Activated B cell treated with CpG ODN at 0.5 μM for 24 hours (primary cell): ENCODE measurements at regions not wholly inside any gene's neighbourhood (a gene's known extent, or its start where the extent isn't known, plus 50 kb on each side); places are given as distances from the start of the nearest gene placed in this dataset.

ENCODE experiments used
- ATAC-seq: fragments of 200-7000 bp; cut with Tn5 transposase; one replicate; pipeline ENCODE4 v1.10.0; 2021; ENCODE audit warnings: low read depth, mild to moderate bottlenecking, moderate library complexity
- CTCF ChIA-PET: fragments of 350-600 bp; sonication (Branson Sonifier 250); formaldehyde crosslinking; loops from one replicate; lab custom pipeline; 2021; ENCODE audit warnings: antibody characterized with exemption; lab: Charles Lee
- POLR2A ChIA-PET: fragments of 350-600 bp; sonication (Branson Sonifier 250); formaldehyde crosslinking; loops from one replicate; lab custom pipeline; 2021; ENCODE audit warnings: antibody characterized with exemption; lab: Charles Lee
- DNase-seq: peaks from one replicate; pipeline ENCODE4 v3.0.0; 2022
- H3K27ac Mint-ChIP-seq: one replicate; pipeline ENCODE4 v1.8.0; 2020; ENCODE audit warnings: mixed read lengths
- H3K27me3 Mint-ChIP-seq: one replicate; pipeline ENCODE4 v1.8.0; 2021; ENCODE audit warnings: mixed read lengths
- H3K36me3 Mint-ChIP-seq: one replicate; pipeline ENCODE4 v1.8.0; 2021; ENCODE audit warnings: low read depth, mixed read lengths
- H3K4me1 Mint-ChIP-seq: one replicate; pipeline ENCODE4 v1.8.0; 2021; ENCODE audit warnings: mixed read lengths
- H3K4me3 Mint-ChIP-seq: one replicate; pipeline ENCODE4 v1.8.0; 2020; ENCODE audit warnings: mild to moderate bottlenecking, mixed read lengths
- H3K9me3 Mint-ChIP-seq: one replicate; pipeline ENCODE4 v1.8.0; 2020; ENCODE audit warnings: mixed read lengths
- CTCF ChIP-seq: fragments of 200-600 bp; IDR thresholded peaks from one replicate; pipeline ENCODE4 v1.8.0; 2022; ENCODE audit warnings: antibody characterized with exemption, mild to moderate bottlenecking
- intact Hi-C: fragments of 100-400 bp; cut with micrococcal nuclease; formaldehyde crosslinking; loops from one replicate; pipeline ENCODE4 v1.15.1; 2024

GRCh38 chr5:158164296-158165047 lies 305.5 kb upstream of the CLINT1 start:
- H3K27ac Mint-ChIP-seq = no peak overlapping the region
- intact Hi-C loops = no loop called here
- POLR2A ChIA-PET = no interaction called here
- peaks cover 2% of the 10 kb centered on the region for H3K4me1 Mint-ChIP-seq
- peaks cover 5% of the 10 kb centered on the region for H3K27me3 Mint-ChIP-seq
- H3K36me3 Mint-ChIP-seq = no peaks in the 10 kb centered on the region
- DNase-seq (no peak), ATAC-seq (no peak)
- TF ChIP-seq CTCF = no peak
- CTCF ChIA-PET = no interaction called here
- no peak overlapping the region for H3K4me3 Mint-ChIP-seq
- no peaks in the 10 kb centered on the region for H3K9me3 Mint-ChIP-seq

GRCh38 chr5:158163451-158164295 lies 304.7 kb upstream of the CLINT1 start:
- TF ChIP-seq CTCF = no peak
- no peak overlapping the region for H3K4me3 Mint-ChIP-seq
- no peaks in the 10 kb centered on the region for H3K9me3 Mint-ChIP-seq
- ChIA-PET CTCF (interaction anchor here (0.8 to 0.9 kb wide), 2 partner anchors 11 to 88 kb away, joined by 3 to 5 read pairs; no protein-coding TSS in a partner anchor), POLR2A (interaction anchor here (0.9 kb wide), 1 partner anchor 946 kb away, joined by 3 read pairs; no protein-coding TSS in a partner anchor)
- no peaks in the 10 kb centered on the region for H3K36me3 Mint-ChIP-seq
- no peak overlapping the region for H3K27ac Mint-ChIP-seq
- H3K27me3 Mint-ChIP-seq = peaks cover 6% of the 10 kb centered on the region
- peaks cover 2% of the 10 kb centered on the region for H3K4me1 Mint-ChIP-seq
- DNase-seq = no peak
- ATAC-seq = no peak
- intact Hi-C loops = no loop called here

GRCh38 chr5:158162479-158163034 lies 303.6 kb upstream of the CLINT1 start:
- intact Hi-C loops = no loop called here
- Mint-ChIP-seq H3K4me3 (no peak overlapping the region), H3K27ac (no peak overlapping the region), H3K27me3 (peaks cover 7% of the 10 kb centered on the region), H3K9me3 (no peaks in the 10 kb centered on the region), H3K4me1 (no peaks in the 10 kb centered on the region), H3K36me3 (no peaks in the 10 kb centered on the region)
- DNase-seq (no peak), ATAC-seq (no peak)
- no peak for TF ChIP-seq CTCF
- POLR2A ChIA-PET = interaction anchor here (0.9 to 1.0 kb wide), 2 partner anchors 12 kb away, joined by 3 to 5 read pairs; no protein-coding TSS in a partner anchor
- CTCF ChIA-PET = interaction anchor here (0.8 to 0.9 kb wide), 2 partner anchors 12 to 87 kb away, joined by 3 to 5 read pairs; no protein-coding TSS in a partner anchor

GRCh38 chr5:158162026-158162425 lies 303.1 kb upstream of the CLINT1 start:
- intact Hi-C loops = no loop called here
- Mint-ChIP-seq H3K27ac (no peak overlapping the region), H3K4me3 (no peak overlapping the region), H3K9me3 (peaks cover 1% of the 10 kb centered on the region), H3K4me1 (no peaks in the 10 kb centered on the region), H3K27me3 (peaks cover 10% of the 10 kb centered on the region), H3K36me3 (no peaks in the 10 kb centered on the region)
- TF ChIP-seq CTCF = no peak
- POLR2A ChIA-PET = interaction anchor here (1.0 kb wide), 1 partner anchor 12 kb away, joined by 3 read pairs; no protein-coding TSS in a partner anchor
- CTCF ChIA-PET = no interaction called here
- DNase-seq = no peak
- ATAC-seq = no peak
